ENCODE measurements at regions not wholly inside any gene's neighbourhood (a gene's known extent, or its start where the extent isn't known, plus 50 kb on each side); places are given as distances from the start of the nearest gene placed in this dataset.

- no peak for DNase-seq (ENCODE audit: low read depth)
These were observed 100.5 kb downstream of the LRRC74A start for GRCh38 chr14:76926521-76927251.

- DNase-seq (ENCODE audit: low read depth): no peak
These were observed 98.9 kb downstream of the LRRC74A start for GRCh38 chr14:76925097-76925441.

- DNase-seq (ENCODE audit: low read depth): no peak
These were observed 98.3 kb downstream of the LRRC74A start for GRCh38 chr14:76924371-76925096.

- DNase-seq (ENCODE audit: low read depth): no peak
These were observed 97.5 kb downstream of the LRRC74A start for GRCh38 chr14:76923431-76924370.

GRCh38 chr14:76922584-76922983 is 96.4 kb downstream of the LRRC74A start:
- no peak for DNase-seq (ENCODE audit: low read depth)

- DNase-seq (ENCODE audit: low read depth): no peak
These were observed 95.9 kb downstream of the LRRC74A start for GRCh38 chr14:76922092-76922491.

- DNase-seq (ENCODE audit: low read depth): no peak
These were observed 94.8 kb downstream of the LRRC74A start for GRCh38 chr14:76921088-76921399.

GRCh38 chr14:76920331-76921087 is 94.3 kb downstream of the LRRC74A start:
- no peak for DNase-seq (ENCODE audit: low read depth)

- DNase-seq (ENCODE audit: low read depth): no peak
These were observed 93.5 kb downstream of the LRRC74A start for GRCh38 chr14:76919431-76920330.
